ENCODE measurements at regions not wholly inside any gene's neighbourhood (a gene's known extent, or its start where the extent isn't known, plus 50 kb on each side); places are given as distances from the start of the nearest gene placed in this dataset.

GRCh38 chr11:101267654-101268053 is 138.0 kb upstream of the PGR start:
- TF ChIP-seq CTCF (IDR thresholded peaks at IDR 0.05): no peak
- TF ChIP-seq POLR2A (IDR thresholded peaks at IDR 0.05): no peak

All from adrenal gland (tissue), 5 donors.